Smooth muscle cell (in vitro differentiated cells): ENCODE measurements at regions not wholly inside any gene's neighbourhood (a gene's known extent, or its start where the extent isn't known, plus 50 kb on each side); places are given as distances from the start of the nearest gene placed in this dataset.

Experiments
- DNase-seq: peaks from one replicate; lab custom pipeline; 2025; ENCODE audit not compliant: unreplicated experiment; lab: John Stamatoyannopoulos, UW
- H2AFZ ChIP-seq: fragments of 200-600 bp; sonication (generic); 2 replicates; pipeline ENCODE4 v1.6.0; 2016; ENCODE audit warnings: antibody characterized with exemption, low read depth, mild to moderate bottlenecking
- H3F3A ChIP-seq: fragments of 200-600 bp; sonication (generic); 2 replicates; pipeline ENCODE4 v1.6.0; 2017; ENCODE audit warnings: antibody characterized with exemption, low read depth
- H3K27ac ChIP-seq: fragments of 200-600 bp; sonication (generic); 2 replicates; pipeline ENCODE4 v1.5.1; 2016; ENCODE audit warnings: low read depth, mild to moderate bottlenecking
- H3K27me3 ChIP-seq: fragments of 200-600 bp; sonication (generic); 2 replicates; pipeline ENCODE4 v1.6.1; 2016; ENCODE audit warnings: low read depth, mild to moderate bottlenecking
- H3K36me3 ChIP-seq: fragments of 200-600 bp; sonication (generic); 2 replicates; pipeline ENCODE4 v1.5.1; 2016; ENCODE audit warnings: low read depth
- H3K4me1 ChIP-seq: fragments of 200-600 bp; sonication (generic); 2 replicates; pipeline ENCODE4 v1.5.1; 2016; ENCODE audit warnings: low read depth
- H3K4me2 ChIP-seq: fragments of 200-600 bp; sonication (generic); 2 replicates; pipeline ENCODE4 v1.6.0; 2016; ENCODE audit warnings: mild to moderate bottlenecking
- H3K4me3 ChIP-seq: fragments of 200-600 bp; sonication (generic); 2 replicates; pipeline ENCODE4 v1.5.1; 2016; ENCODE audit warnings: mild to moderate bottlenecking
- H3K79me2 ChIP-seq: fragments of 200-600 bp; sonication (generic); 2 replicates; pipeline ENCODE4 v1.6.0; 2016; ENCODE audit warnings: low read depth, mild to moderate bottlenecking
- H3K9ac ChIP-seq: fragments of 200-600 bp; sonication (generic); 2 replicates; pipeline ENCODE4 v1.6.0; 2016; ENCODE audit warnings: low read depth
- H3K9me3 ChIP-seq: fragments of 200-600 bp; sonication (generic); replicated peaks from 2 replicates; pipeline ENCODE4 v1.5.1; 2016; ENCODE audit warnings: low read depth
- H4K20me1 ChIP-seq: fragments of 200-600 bp; sonication (generic); 2 replicates; pipeline ENCODE4 v1.6.0; 2016; ENCODE audit warnings: low read depth
- CTCF ChIP-seq: fragments of 200-600 bp; sonication (generic); IDR thresholded peaks from 2 replicates; pipeline ENCODE4 v1.5.1; 2017; ENCODE audit warnings: borderline replicate concordance, mild to moderate bottlenecking, antibody characterized with exemption; ENCODE audit not compliant: insufficient read depth, poor library complexity, severe bottlenecking
- WGBS: methylation state at CpG from one replicate; pipeline ENCODE4 v1.1.7; 2016; ENCODE audit warnings: low lambda C conversion rate; 5-methylcytosine and 5-hydroxymethylcytosine counted together

- Histone ChIP-seq H3K4me3 (no peak overlapping the region), H4K20me1 (no peaks in the 10 kb centered on the region), H3K79me2 (no peaks in the 10 kb centered on the region), H3K4me2 (no peak overlapping the region), H3K9me3 (no peaks in the 10 kb centered on the region), H2AFZ (no peak overlapping the region), H3K27me3 (no peaks in the 10 kb centered on the region), H3F3A (no peaks in the 10 kb centered on the region), H3K9ac (no peak overlapping the region), H3K36me3 (no peaks in the 10 kb centered on the region), H3K4me1 (no peaks in the 10 kb centered on the region), H3K27ac (no peak overlapping the region)
- WGBS, result 89% methylated on average over 4 of the region's 4 CpGs
- DNase-seq, result no peak
- no peak for TF ChIP-seq CTCF
Observed at GRCh38 chr12:74283646-74284045, 254.0 kb upstream of the ATXN7L3B start.

DNA sequence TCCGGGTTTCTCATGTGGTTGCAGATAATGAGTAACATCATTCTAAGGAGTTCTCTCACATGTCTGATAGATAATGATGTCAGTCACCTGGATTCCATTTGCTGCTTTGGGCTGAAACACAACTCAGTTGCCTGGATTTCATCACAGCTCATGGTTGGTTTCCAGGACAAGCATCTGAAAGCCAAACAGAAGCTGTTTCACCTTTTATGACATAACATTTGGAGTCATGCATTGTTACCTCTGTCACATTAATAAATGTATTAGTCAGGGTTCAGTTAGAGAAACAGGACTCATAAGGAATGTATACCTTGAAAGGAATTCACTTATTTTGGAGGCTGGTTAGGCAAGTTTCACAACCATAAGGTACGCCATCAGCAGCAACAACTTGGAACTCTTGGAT lies 251.9 kb upstream of the ATXN7L3B start:
- 67% methylated on average over 2 of the region's 2 CpGs for WGBS

DNA sequence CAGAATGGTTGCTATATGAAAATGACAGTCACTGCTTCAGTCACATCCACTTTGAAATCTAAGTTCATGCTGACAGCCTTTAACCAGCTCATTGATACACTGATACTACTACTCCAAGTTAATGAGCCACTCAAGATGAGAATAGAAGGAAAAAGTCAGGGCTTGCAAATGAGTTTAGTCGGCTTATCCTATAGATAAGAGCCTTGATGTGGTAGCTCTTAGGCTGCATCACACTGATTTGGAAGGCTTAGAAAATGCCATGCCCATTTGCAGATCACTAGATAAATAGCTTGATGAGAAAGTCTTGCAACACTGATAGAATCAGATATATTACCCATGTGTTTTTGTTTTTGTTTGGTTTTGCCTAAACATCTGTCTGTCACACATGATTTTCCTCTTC lies 251.4 kb upstream of the ATXN7L3B start:
- no peak for TF ChIP-seq CTCF

More for the DNA sequence above, 251.9 kb upstream of the ATXN7L3B start:
- Histone ChIP-seq H3K27ac (no peak overlapping the region), H3K9me3 (no peaks in the 10 kb centered on the region), H2AFZ (no peak overlapping the region), H4K20me1 (no peaks in the 10 kb centered on the region), H3K9ac (no peak overlapping the region), H3F3A (no peaks in the 10 kb centered on the region), H3K4me1 (no peaks in the 10 kb centered on the region), H3K4me2 (no peak overlapping the region), H3K36me3 (no peaks in the 10 kb centered on the region), H3K27me3 (no peaks in the 10 kb centered on the region), H3K4me3 (no peak overlapping the region), H3K79me2 (no peaks in the 10 kb centered on the region)
- no peak for TF ChIP-seq CTCF
- no peak for DNase-seq

DNA sequence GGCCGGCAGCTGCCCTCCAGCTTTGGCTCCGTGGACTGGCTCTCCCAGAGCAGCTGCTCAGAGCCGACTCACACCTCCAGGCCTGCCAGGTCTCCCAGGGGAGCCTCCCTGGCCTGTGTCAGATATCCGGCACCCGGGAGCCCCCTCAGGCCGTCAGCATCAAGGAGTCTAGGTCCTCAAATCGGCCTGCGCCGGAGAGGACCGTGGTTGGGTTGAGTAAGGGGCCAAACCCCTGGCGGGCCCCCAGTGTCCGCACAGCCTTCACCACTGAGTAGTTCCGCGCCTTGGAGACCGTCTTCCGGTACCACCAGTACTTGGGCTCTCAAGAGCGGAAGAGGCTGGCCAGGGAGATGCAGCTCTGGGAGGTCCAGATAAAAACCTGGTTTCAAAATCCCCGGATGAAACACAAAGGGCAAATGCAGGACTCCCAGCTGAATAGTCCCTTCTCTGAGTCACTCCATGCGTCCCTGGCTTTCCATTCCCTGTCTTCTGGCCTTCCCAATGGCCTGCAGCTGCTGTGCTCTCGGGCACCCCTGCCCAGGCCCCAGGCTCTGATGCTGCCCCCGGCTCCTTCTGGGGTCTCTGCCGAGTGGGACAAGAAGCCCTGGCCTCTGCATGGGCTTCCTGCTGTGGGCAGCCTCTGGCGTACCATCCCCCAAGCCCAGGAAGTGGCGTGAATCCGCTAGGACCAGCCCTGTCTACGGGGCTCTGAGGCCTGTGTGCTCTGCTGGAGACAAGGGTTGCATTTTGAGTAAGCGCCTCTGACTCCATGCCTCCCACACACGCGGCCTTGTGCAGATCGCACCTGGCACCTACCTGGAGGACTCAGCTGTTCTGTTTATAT lies 245.1 kb upstream of the ATXN7L3B start:
- H3K9ac ChIP-seq, result no peak overlapping the region
- no peak overlapping the region for H3K4me3 ChIP-seq
- no peaks in the 10 kb centered on the region for H3K27me3 ChIP-seq
- no peaks in the 10 kb centered on the region for H3K9me3 ChIP-seq
- DNase-seq, result no peak
- H3K4me1 ChIP-seq, result no peaks in the 10 kb centered on the region
- no peak for TF ChIP-seq CTCF
- no peaks in the 10 kb centered on the region for H3F3A ChIP-seq
- 88% methylated on average over 30 of the region's 30 CpGs for WGBS
- no peak overlapping the region for H3K27ac ChIP-seq
- H2AFZ ChIP-seq, result no peak overlapping the region
- H3K4me2 ChIP-seq, result no peak overlapping the region
- no peaks in the 10 kb centered on the region for H3K36me3 ChIP-seq
- H3K79me2 ChIP-seq, result no peaks in the 10 kb centered on the region
- no peaks in the 10 kb centered on the region for H4K20me1 ChIP-seq

More for the DNA sequence above, 251.4 kb upstream of the ATXN7L3B start:
- Histone ChIP-seq H3K27me3 (no peaks in the 10 kb centered on the region), H4K20me1 (no peaks in the 10 kb centered on the region), H3K27ac (no peak overlapping the region), H3K4me1 (no peaks in the 10 kb centered on the region), H3K9ac (no peak overlapping the region), H3K4me2 (no peak overlapping the region), H3F3A (no peaks in the 10 kb centered on the region), H3K4me3 (no peak overlapping the region), H3K79me2 (no peaks in the 10 kb centered on the region), H2AFZ (no peak overlapping the region), H3K36me3 (no peaks in the 10 kb centered on the region), H3K9me3 (no peaks in the 10 kb centered on the region)
- no peak for DNase-seq
- 8% methylated on average over 1 of the region's 1 CpG for WGBS
